HCT116 (cell line): ENCODE measurements at regions not wholly inside any gene's neighbourhood (a gene's known extent, or its start where the extent isn't known, plus 50 kb on each side); places are given as distances from the start of the nearest gene placed in this dataset.

Experiments
- ATF3 ChIP-seq: IDR thresholded peaks from 2 replicates; pipeline ENCODE4 v1.6.1; 2012
- CTCF ChIP-seq, 3 experiments: fragments of 200-600 bp in 1 of 3; sonication (generic) in 1 of 3; IDR thresholded peaks in 2 of 3; conservative IDR thresholded peaks in 1 of 3; 2 replicates each; pipeline ENCODE4 v1.5.1; 2012 to 2017; ENCODE audit warnings: low read depth in 2 of 3, low read length in 2 of 3, antibody characterized with exemption in 1 of 3, borderline replicate concordance in 1 of 3, control low read depth in 1 of 3, mild to moderate bottlenecking in 1 of 3, mixed read lengths in 1 of 3, mixed run types in 1 of 3, moderate library complexity in 1 of 3; ENCODE audit not compliant: insufficient read depth in 1 of 3
- POLR2AphosphoS5 ChIP-seq: IDR thresholded peaks from 2 replicates; pipeline ENCODE4 v1.6.1; 2011; ENCODE audit warnings: mild to moderate bottlenecking, low read depth, low read length, moderate library complexity
- SRF ChIP-seq: IDR thresholded peaks from 2 replicates; pipeline ENCODE4 v1.6.1; 2012; ENCODE audit warnings: low read depth

GRCh38 chr5:167305591-167306213, 985.7 kb upstream of the WWC1 start:
- TF ChIP-seq CTCF (IDR thresholded peaks at IDR 0.05 in 2 of 3, conservative IDR thresholded peaks at IDR 0.05 in 1 of 3; ENCODE audit: borderline replicate concordance in 1 of 3, insufficient read depth in 1 of 3, low read depth in 2 of 3, low read length in 2 of 3) (no peak), POLR2AphosphoS5 (no peak), SRF (no peak), ATF3 (no peak)
